ENCODE measurements at regions not wholly inside any gene's neighbourhood (a gene's known extent, or its start where the extent isn't known, plus 50 kb on each side); places are given as distances from the start of the nearest gene placed in this dataset.

DNA sequence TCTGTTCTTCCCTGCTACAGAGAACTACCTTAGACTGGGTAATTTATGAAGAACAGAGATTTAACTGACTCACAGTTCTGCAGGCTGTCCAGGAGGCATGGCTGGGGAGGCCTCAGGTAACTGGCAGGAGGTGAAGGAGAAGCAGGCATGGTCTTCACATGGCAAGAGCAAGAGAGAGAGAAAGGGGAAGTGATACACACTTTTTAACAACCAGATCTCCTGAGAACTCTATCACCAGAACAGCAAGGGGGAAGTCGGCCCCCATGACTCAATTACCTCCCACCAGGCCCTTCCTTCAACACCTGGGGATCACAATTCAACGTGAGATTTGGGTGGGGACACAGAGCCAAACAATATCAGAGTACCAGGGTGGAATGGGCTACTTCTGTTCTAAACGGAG is 766.8 kb downstream of the TLE1 start:
- no peak for DNase-seq

DNA sequence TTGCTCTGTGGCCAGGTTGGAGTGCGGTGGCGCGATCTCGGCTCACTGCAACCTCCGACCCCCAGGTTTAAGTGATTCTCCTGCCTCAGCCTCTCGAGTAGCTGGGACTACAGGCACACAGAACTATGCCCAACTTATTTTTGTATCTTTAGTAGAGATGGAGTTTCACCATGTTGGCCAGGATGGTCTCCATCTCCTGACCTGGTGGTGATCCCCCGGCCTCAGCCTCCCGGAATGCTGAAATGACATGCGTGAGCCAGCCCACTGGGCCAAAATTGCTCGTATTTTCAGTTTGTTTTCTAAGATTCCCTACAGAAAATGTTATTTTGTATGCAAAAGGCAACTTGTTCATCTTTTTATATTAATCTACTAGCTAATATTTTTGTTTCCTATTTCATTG is 782.6 kb downstream of the TLE1 start:
- DNase-seq, result no peak

DNA sequence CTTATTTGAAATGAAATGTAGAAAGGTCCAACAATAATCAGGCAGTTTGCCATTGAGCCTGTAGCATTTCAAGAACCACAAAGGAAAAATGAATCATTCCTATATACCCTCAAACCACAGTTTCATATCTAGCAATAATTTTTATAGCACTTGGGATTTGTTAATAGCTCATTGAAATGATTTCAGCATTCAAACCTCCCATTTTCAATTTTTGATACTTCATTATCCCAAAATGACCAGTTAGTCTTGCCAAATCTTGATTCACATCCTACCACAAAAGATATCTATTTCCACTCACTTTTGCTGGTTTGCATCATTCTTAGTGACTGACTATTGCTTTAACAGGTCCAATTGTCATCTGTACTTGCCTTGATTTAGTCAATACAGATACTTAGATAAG is 790.1 kb downstream of the TLE1 start:
- no peak for DNase-seq

- no peak for DNase-seq
Observed at GRCh38 chr9:80893190-80893589, 796.2 kb downstream of the TLE1 start.

GRCh38 chr9:80892703-80893102 is 796.6 kb downstream of the TLE1 start:
- DNase-seq, result no peak

- DNase-seq, result no peak
Observed at GRCh38 chr9:80890124-80890523, 799.2 kb downstream of the TLE1 start.

DNA sequence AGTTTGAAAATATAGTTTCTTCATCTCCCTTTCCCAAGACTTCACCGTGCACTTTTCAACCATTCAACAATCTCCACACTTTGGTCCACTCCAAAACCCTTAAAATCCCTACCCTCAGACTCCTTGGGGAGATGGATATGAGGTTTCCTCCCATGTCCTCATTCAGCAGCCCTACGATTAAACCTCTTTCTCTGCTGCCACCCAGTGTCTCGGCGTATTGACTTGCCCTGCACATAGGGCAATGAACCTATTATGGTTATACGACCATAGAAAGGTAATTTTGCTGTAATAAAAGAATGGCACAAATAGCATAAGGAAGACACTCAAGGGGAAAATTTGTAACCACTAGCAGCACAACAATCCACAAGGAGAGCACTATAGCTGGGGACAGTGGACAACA is 803.5 kb downstream of the TLE1 start:
- no peak for DNase-seq

GRCh38 chr9:80883826-80884579 is 805.3 kb downstream of the TLE1 start:
- DNase-seq, result no peak

GRCh38 chr9:80883426-80883825 is 805.9 kb downstream of the TLE1 start:
- DNase-seq, result no peak

GRCh38 chr9:80881940-80882339 is 807.4 kb downstream of the TLE1 start:
- no peak for DNase-seq

GRCh38 chr9:80881320-80881719 is 808.0 kb downstream of the TLE1 start:
- no peak for DNase-seq

DNA sequence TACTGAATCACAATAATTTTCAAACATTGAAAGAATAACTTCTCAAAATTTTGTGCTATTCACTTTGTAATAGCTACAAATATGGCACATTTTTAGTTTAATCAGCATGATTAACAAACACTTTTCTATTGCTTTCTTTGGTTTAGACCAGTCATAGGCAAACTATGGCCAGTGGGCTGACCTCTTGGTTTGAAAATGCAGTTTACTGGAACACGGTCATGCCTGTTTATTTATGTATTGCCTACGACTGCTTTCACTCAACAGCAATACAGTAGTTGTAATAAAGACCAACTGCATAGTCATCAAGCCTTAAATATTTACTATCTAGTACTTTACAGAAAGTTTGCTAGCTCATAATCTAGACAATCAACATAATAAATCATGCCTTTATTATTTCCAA is 810.8 kb downstream of the TLE1 start:
- DNase-seq, result no peak

DNA sequence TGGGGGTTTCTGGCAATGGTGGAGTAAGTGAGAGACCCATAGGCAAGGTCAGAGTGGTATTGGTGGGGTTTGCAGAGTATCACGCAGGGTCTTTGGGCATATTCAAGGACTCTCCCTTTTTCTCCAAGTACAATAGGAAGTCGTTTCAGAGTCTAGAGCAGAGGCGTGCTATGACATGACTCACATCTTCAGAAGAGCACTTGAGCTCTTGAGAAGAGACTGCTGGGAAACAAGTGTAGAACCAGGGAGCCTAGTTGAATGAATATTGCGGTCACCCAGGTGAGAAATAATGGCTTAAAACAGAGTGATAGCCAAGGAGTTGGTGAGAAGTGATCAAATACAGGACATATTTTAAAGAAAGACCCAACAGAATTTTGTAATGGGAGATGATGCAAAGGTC is 813.4 kb downstream of the TLE1 start:
- no peak for DNase-seq

GRCh38 chr9:80874276-80874675 is 815.1 kb downstream of the TLE1 start:
- no peak for DNase-seq

GRCh38 chr9:80873861-80874260 is 815.5 kb downstream of the TLE1 start:
- no peak for DNase-seq

DNA sequence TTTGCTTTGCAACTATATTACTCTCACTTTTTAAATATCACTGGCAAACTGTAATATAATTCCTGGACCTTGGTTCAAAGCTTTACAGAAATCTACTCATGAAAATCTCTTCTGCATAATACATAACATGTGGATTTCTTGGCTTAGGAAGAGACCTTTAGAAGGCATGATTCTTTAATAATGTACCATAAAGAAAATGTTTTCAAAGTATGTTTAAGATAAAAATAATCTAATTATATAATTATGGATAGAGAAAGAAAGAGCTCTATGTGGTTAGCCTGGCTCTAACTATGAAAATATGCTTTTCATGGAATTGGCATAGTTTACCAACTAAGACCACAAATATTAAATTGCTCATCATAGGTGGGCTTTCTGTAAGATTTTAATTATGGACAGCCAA is 817.8 kb downstream of the TLE1 start:
- DNase-seq, result no peak

DNA sequence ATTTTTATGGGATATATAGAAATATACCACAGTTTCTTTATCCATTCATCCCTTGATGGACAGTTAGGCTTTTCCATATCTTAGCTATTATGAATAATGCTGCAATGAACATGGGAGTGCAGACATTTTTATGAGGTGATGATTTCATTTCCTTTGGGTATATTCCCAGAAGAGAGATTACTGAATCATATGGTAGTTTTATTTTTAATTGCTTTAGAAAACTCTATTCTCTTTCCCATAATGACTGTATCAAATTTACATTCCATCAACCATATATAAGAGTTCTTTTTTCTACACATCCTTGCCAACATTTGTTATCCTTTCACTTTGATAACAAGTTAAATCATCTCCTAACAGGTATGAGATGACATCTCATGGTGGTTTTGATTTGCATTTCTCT is 821.6 kb downstream of the TLE1 start:
- DNase-seq, result no peak

DNA sequence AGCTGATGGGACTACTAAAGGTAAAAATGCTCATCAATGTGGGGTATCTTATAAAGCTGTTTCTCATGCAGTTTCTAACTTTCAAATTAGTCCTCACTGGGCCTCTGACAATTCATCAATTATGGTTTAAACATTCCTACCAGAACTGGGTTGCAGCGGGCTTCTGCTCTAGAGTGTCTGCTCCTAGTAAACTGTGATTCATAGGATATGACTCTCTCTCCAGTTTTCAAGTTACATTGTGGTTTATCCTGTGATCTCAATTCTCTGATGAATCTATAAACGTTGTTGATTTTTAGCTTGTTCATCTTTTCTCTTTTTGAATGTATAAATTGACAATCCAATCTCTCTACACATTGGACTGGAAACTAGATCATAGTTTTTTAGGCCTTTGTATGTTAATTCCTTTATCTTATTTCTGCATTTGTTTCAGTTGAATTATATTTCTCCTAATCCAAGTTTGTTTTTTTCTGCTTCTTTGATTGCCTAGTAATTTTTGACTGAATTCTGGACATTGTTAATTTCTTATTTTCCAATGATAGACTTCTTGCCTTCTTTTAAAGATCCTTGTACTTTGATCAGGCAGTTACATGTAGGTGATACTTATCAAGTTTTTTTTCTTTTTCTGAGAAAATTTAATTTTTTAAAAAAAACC is 822.6 kb downstream of the TLE1 start:
- DNase-seq, result no peak

DNA sequence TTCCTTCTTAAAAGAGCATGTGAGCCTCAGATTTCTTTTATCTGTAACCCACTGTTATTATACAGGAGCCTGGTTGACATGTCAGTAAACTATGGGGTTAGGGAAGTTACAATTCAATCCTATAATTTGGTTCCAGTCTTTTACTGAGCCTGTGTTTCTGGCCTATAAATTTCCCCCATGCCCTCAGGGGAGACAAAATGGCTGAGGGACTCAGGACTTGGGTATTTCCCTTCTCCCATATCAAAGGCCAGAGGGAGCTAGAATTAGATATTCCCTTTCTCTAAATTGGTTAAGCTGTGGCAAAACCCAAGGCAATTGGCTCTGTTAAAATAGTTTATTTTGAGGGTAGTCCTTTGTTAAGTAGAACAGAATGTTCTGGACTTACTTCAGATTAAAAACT is 823.2 kb downstream of the TLE1 start:
- DNase-seq, result no peak

DNA sequence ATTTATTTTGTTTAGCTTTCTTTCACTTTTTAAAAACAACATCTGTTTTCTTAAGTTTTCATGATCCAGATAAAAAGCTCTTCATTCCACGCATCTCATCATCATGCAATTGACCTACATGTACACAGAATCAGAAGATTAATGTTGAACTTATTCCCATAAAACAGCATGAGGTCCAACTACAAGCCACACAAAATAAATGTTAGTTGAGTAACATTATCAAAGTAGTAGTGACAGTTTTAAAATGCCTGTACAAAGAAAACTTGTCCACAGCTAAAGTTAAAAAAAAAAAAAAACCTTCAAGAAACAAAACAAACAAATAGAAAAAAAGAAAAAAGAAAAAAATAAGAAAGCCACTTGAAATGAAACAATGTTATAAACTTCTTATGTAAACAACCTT is 846.3 kb downstream of the TLE1 start:
- peak; percentile 11 for DNase-seq

DNA sequence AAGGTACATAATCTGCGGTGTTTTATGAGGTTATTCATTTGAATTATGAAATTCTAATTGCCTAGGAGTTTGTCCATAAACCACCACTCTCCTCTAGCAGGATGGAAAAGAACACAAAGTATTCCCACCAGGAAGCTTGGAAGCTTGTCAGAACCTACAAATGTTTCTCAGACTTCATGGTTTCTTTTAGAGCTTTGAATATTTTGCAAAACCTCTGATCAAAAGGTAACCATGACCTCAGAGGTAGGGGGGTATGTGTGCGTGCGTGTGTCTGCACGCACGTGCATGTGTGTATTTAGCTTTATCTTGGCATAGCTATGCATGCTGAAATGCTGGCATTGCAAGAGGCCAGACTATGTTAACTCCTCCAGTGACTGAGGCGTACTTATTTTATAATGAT is 847.0 kb downstream of the TLE1 start:
- no peak for DNase-seq

GRCh38 chr9:80841888-80842287 is 847.5 kb downstream of the TLE1 start:
- no peak for DNase-seq

- DNase-seq, result no peak
Observed at GRCh38 chr9:80839821-80840675, 849.3 kb downstream of the TLE1 start.

Data from left kidney (tissue), 1 donor.